DOHH2 (cell line): ENCODE measurements at regions not wholly inside any gene's neighbourhood (a gene's known extent, or its start where the extent isn't known, plus 50 kb on each side); places are given as distances from the start of the nearest gene placed in this dataset.

Source experiments
- CTCF ChIP-seq: fragments of 200-600 bp; sonication (generic); IDR thresholded peaks from one replicate; pipeline ENCODE4 v1.5.1; 2014; ENCODE audit warnings: antibody characterized with exemption, mild to moderate bottlenecking, low read depth, low read length; ENCODE audit not compliant: poor library complexity, severe bottlenecking
- EZH2phosphoT487 ChIP-seq: fragments of 200-600 bp; sonication (generic); IDR thresholded peaks from 2 replicates; pipeline ENCODE4 v1.6.1; 2017; ENCODE audit warnings: borderline replicate concordance, mild to moderate bottlenecking, antibody characterized with exemption, low read length, moderate library complexity, mixed read lengths

- TF ChIP-seq CTCF (no peak), EZH2phosphoT487 (no peak)
These were observed 209.3 kb downstream of the DEPDC1B start for GRCh38 chr5:60490597-60491166.
